ENCODE measurements at regions not wholly inside any gene's neighbourhood (a gene's known extent, or its start where the extent isn't known, plus 50 kb on each side); places are given as distances from the start of the nearest gene placed in this dataset.

GRCh38 chr2:134153294-134153880 is 100.5 kb upstream of the MGAT5 start:
- no peak for DNase-seq

GRCh38 chr2:134154246-134154645 is 99.6 kb upstream of the MGAT5 start:
- peak; percentile 31 for DNase-seq

- DNase-seq, result no peak
Observed at GRCh38 chr2:134155134-134155533, 98.7 kb upstream of the MGAT5 start.

GRCh38 chr2:134158295-134158694 is 95.6 kb upstream of the MGAT5 start:
- DNase-seq, result no peak

- peak; percentile 71 for DNase-seq
Observed at GRCh38 chr2:134161170-134161547, 92.7 kb upstream of the MGAT5 start.

- DNase-seq, result no peak
Observed at GRCh38 chr2:134163336-134163735, 90.5 kb upstream of the MGAT5 start.

- DNase-seq, result no peak
Observed at GRCh38 chr2:134164306-134164705, 89.6 kb upstream of the MGAT5 start.

- no peak for DNase-seq
Observed at GRCh38 chr2:134167015-134167414, 86.9 kb upstream of the MGAT5 start.

- no peak for DNase-seq
Observed at GRCh38 chr2:134169788-134170187, 84.1 kb upstream of the MGAT5 start.

- DNase-seq, result no peak
Observed at GRCh38 chr2:134170294-134170693, 83.6 kb upstream of the MGAT5 start.

GRCh38 chr2:134170700-134171099 is 83.2 kb upstream of the MGAT5 start:
- no peak for DNase-seq

- DNase-seq, result no peak
Observed at GRCh38 chr2:134173338-134174016, 80.4 kb upstream of the MGAT5 start.

GRCh38 chr2:134174711-134175110 is 79.2 kb upstream of the MGAT5 start:
- no peak for DNase-seq

- no peak for DNase-seq
Observed at GRCh38 chr2:134175834-134176233, 78.0 kb upstream of the MGAT5 start.

GRCh38 chr2:134177351-134177931 is 76.4 kb upstream of the MGAT5 start:
- no peak for DNase-seq

GRCh38 chr2:134178138-134178877 is 75.6 kb upstream of the MGAT5 start:
- DNase-seq, result peak; percentile 12

GRCh38 chr2:134181219-134181618 is 72.7 kb upstream of the MGAT5 start:
- DNase-seq, result peak; percentile 19

- no peak for DNase-seq
Observed at GRCh38 chr2:134183679-134184078, 70.2 kb upstream of the MGAT5 start.

- no peak for DNase-seq
Observed at GRCh38 chr2:134185639-134186038, 68.2 kb upstream of the MGAT5 start.

GRCh38 chr2:134189009-134189720 is 64.7 kb upstream of the MGAT5 start:
- no peak for DNase-seq

- DNase-seq, result no peak
Observed at GRCh38 chr2:134190062-134190806, 63.6 kb upstream of the MGAT5 start.

GRCh38 chr2:134190807-134191203 is 63.1 kb upstream of the MGAT5 start:
- DNase-seq, result no peak
